Stomach (tissue), 8 donors: ENCODE measurements at regions not wholly inside any gene's neighbourhood (a gene's known extent, or its start where the extent isn't known, plus 50 kb on each side); places are given as distances from the start of the nearest gene placed in this dataset.

ENCODE experiments used
- DNase-seq, 2 donors: peaks; one replicate each; pipeline versions ENCODE4 v3.0.0 to v3.0.0-alpha.2; 2013 to 2019
- H3K27ac ChIP-seq, 5 donors: fragments of 200-600 bp in 4 of 5; sonication (generic) in 4 of 5; one replicate each; pipeline ENCODE4 v1.5.1; 2013 to 2019; ENCODE audit warnings: mild to moderate bottlenecking in 1 of 5, moderate library complexity in 1 of 5
- H3K27me3 ChIP-seq, 3 donors: fragments of 200-600 bp; sonication (generic); one replicate each; pipeline ENCODE4 v1.5.1; 2017 to 2019; ENCODE audit warnings: mixed run types in 1 of 3
- H3K36me3 ChIP-seq, 4 donors: fragments of 200-600 bp; sonication (generic); 1 replicate in 3 of 4; 2 replicates in 1 of 4; pipeline ENCODE4 v1.5.1; 2016 to 2019
- H3K4me1 ChIP-seq, 4 donors: fragments of 200-600 bp; sonication (generic); one replicate each; pipeline ENCODE4 v1.5.1; 2016 to 2019
- H3K4me3 ChIP-seq, 4 donors: fragments of 200-600 bp; sonication (generic) in 3 of 4; one replicate each; pipeline ENCODE4 v1.5.1; 2016 to 2019; ENCODE audit warnings: mild to moderate bottlenecking in 1 of 4
- H3K9me3 ChIP-seq, 4 donors: fragments of 200-600 bp; sonication (generic); one replicate each; pipeline ENCODE4 v1.5.1; 2016 to 2019
- CTCF ChIP-seq, 7 experiments: fragments of 450-650 bp in 4 of 7; fragments of 200-600 bp in 3 of 7; sonication (generic) in 3 of 7; IDR thresholded peaks; one replicate each; pipeline ENCODE4 v1.5.1; 2016 to 2019; ENCODE audit warnings: antibody characterized with exemption in 7 of 7, control low read depth in 2 of 7, mild to moderate bottlenecking in 1 of 7
- EP300 ChIP-seq: sonication (generic); formaldehyde crosslinking; IDR thresholded peaks from one replicate; pipeline ENCODE4 v1.6.1; 2017; ENCODE audit warnings: antibody characterized with exemption
- POLR2A ChIP-seq, 4 donors: fragments of 450-650 bp; IDR thresholded peaks; one replicate each; pipeline ENCODE4 v1.6.1; 2016; ENCODE audit warnings: antibody characterized with exemption in 4 of 4, control low read depth in 2 of 4, mild to moderate bottlenecking in 1 of 4, moderate library complexity in 1 of 4
- POLR2AphosphoS5 ChIP-seq, 3 donors: sonication (generic); formaldehyde crosslinking; IDR thresholded peaks; one replicate each; pipeline ENCODE4 v1.6.1; 2016; ENCODE audit warnings: antibody characterized with exemption in 3 of 3
- WGBS, 5 donors: extraction: QIAGEN DNeasy Blood & Tissue Kit in 3 of 5; methylation state at CpG; one replicate each; pipeline versions ENCODE4 v1.1.5 to v1.1.7; 2013 to 2018; 5-methylcytosine and 5-hydroxymethylcytosine counted together
- intact Hi-C: fragments of 100-400 bp; cut with DNase I; formaldehyde crosslinking; loops from one replicate; pipeline ENCODE4 v1.15.1; 2023; ENCODE audit warnings: low total_unique reads
- donor health status: healthy with polysubstance abuse.
- donor health status: Bipolar disorder and iron deficiency.
- donor health status: healthy.

- intact Hi-C loops: no loop called here
- no peak overlapping the region for H3K4me3 ChIP-seq
- 85 to 94% (median 88%) methylated on average over 5 of the region's 5 CpGs for WGBS, 5 donors
- H3K36me3 ChIP-seq: no peaks in the 10 kb centered on the region
- H3K4me1 ChIP-seq: peaks cover 0 to 3% (median 0%) of the 10 kb centered on the region in 4 donors
- H3K27ac ChIP-seq: no peak overlapping the region
- no peak for DNase-seq
- H3K27me3 ChIP-seq: no peaks in the 10 kb centered on the region
- TF ChIP-seq EP300: no peak
- no peak for TF ChIP-seq POLR2A (IDR thresholded peaks at IDR 0.05)
- no peak for TF ChIP-seq CTCF (IDR thresholded peaks at IDR 0.05)
- no peak for TF ChIP-seq POLR2AphosphoS5 (IDR thresholded peaks at IDR 0.05)
- H3K9me3 ChIP-seq: no peaks in the 10 kb centered on the region
Observed at GRCh38 chr3:27565201-27565852, 81.1 kb upstream of the SLC4A7 start.

GRCh38 chr3:27561576-27561975 lies 77.4 kb upstream of the SLC4A7 start:
- intact Hi-C loops: no loop called here

GRCh38 chr3:27560484-27561056 lies 76.4 kb upstream of the SLC4A7 start:
- WGBS, 5 donors: 84 to 96% (median 89%) methylated on average over 10 to 11 of the region's 11 CpGs
- no peaks in the 10 kb centered on the region for H3K36me3 ChIP-seq
- intact Hi-C loops: no loop called here
- no peaks in the 10 kb centered on the region for H3K9me3 ChIP-seq
- peaks cover 0 to 6% (median 3%) of the 10 kb centered on the region in 4 donors for H3K4me1 ChIP-seq
- H3K27me3 ChIP-seq: no peaks in the 10 kb centered on the region
- no peak overlapping the region for H3K27ac ChIP-seq
- DNase-seq: no peak
- TF ChIP-seq POLR2AphosphoS5 (IDR thresholded peaks at IDR 0.05): no peak
- TF ChIP-seq POLR2A (IDR thresholded peaks at IDR 0.05): no peak
- TF ChIP-seq EP300: no peak
- TF ChIP-seq CTCF (IDR thresholded peaks at IDR 0.05): no peak
- H3K4me3 ChIP-seq: no peak overlapping the region

More at GRCh38 chr3:27561576-27561975, 77.4 kb upstream of the SLC4A7 start:
- DNase-seq: no peak
- H3K27ac ChIP-seq: no peak overlapping the region
- no peaks in the 10 kb centered on the region for H3K36me3 ChIP-seq
- WGBS, 5 donors: 90 to 98% (median 96%) methylated on average over 3 of the region's 3 CpGs
- H3K4me3 ChIP-seq: no peak overlapping the region
- no peaks in the 10 kb centered on the region for H3K27me3 ChIP-seq
- TF ChIP-seq POLR2A (IDR thresholded peaks at IDR 0.05) (no peak), CTCF (IDR thresholded peaks at IDR 0.05) (no peak), EP300 (no peak), POLR2AphosphoS5 (IDR thresholded peaks at IDR 0.05) (no peak)
- no peaks in the 10 kb centered on the region for H3K9me3 ChIP-seq
- peaks cover 0 to 6% (median 3%) of the 10 kb centered on the region in 4 donors for H3K4me1 ChIP-seq

DNA sequence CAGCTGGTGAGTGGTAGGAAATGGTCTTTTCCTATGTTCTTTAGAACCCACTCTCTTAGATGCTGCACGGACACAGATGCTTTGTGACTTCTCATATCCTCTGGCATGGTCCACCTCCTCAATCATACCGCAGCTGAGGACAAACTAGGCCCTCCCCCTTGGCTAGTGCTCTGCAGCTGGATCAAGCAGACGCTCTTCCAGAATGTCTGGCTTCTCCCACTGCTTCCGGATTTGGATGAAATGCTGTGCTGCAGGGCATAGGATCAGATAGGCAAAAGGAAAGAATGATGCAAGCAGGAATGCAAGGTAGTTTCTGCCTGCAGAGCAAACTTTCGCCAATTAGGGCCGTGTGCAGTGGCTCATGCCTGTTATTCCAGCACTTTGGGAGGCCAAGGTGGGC lies 75.7 kb upstream of the SLC4A7 start:
- TF ChIP-seq POLR2AphosphoS5 (IDR thresholded peaks at IDR 0.05) (no peak), EP300 (no peak), POLR2A (IDR thresholded peaks at IDR 0.05) (no peak), CTCF (IDR thresholded peaks at IDR 0.05) (no peak)
- Histone ChIP-seq H3K9me3 (no peaks in the 10 kb centered on the region), H3K27me3 (no peaks in the 10 kb centered on the region), H3K36me3 (no peaks in the 10 kb centered on the region), H3K27ac (no peak overlapping the region), H3K4me1 (peaks cover 0 to 12% (median 3%) of the 10 kb centered on the region in 4 donors), H3K4me3 (no peak overlapping the region)
- DNase-seq: peak in 1 of 2 donors; percentile 80
- intact Hi-C loops: no loop called here
- WGBS, 5 donors: 34 to 67% (median 56%) methylated on average over 6 of the region's 6 CpGs
